A549 (cell line): ENCODE measurements at regions not wholly inside any gene's neighbourhood (a gene's known extent, or its start where the extent isn't known, plus 50 kb on each side); places are given as distances from the start of the nearest gene placed in this dataset.

Experiments
- BHLHE40 ChIP-seq: IDR thresholded peaks from 2 replicates; pipeline ENCODE4 v1.6.1; 2012; ENCODE audit warnings: low read depth, low read length, inconsistent platforms
- CHD4 ChIP-seq: fragments of 200-600 bp; sonication (generic); IDR thresholded peaks from 2 replicates; pipeline ENCODE4 v1.6.1; 2016; ENCODE audit warnings: antibody characterized with exemption, mild to moderate bottlenecking, borderline replicate concordance
- CTCF ChIP-seq: fragments of >200 bp; sonication (Bioruptor Twin); formaldehyde crosslinking; IDR thresholded peaks from 3 replicates; pipeline ENCODE4 v1.5.1; 2016
- EP300 ChIP-seq, 2 experiments: fragments of >200 bp; sonication (Bioruptor Twin); formaldehyde crosslinking; IDR thresholded peaks; 2 replicates in 1 of 2; 3 replicates in 1 of 2; pipeline ENCODE4 v1.6.1; 2016 to 2017
- JUNB ChIP-seq: fragments of >200 bp; sonication (Bioruptor Twin); formaldehyde crosslinking; IDR thresholded peaks from 2 replicates; pipeline ENCODE4 v1.6.1; 2016
- KDM1A ChIP-seq: fragments of 200-600 bp; sonication (generic); IDR thresholded peaks from 2 replicates; pipeline ENCODE4 v1.6.1; 2016; ENCODE audit warnings: low read depth, mild to moderate bottlenecking
- NR3C1 ChIP-seq: fragments of >200 bp; sonication (Bioruptor Twin); formaldehyde crosslinking; IDR thresholded peaks from 3 replicates; pipeline ENCODE4 v1.6.1; 2017
- POLR2A ChIP-seq: IDR thresholded peaks from 2 replicates; pipeline ENCODE4 v1.6.1; 2012; ENCODE audit warnings: mild to moderate bottlenecking, low read length
- RCOR1 ChIP-seq: fragments of 150-350 bp; IDR thresholded peaks from 2 replicates; pipeline ENCODE4 v1.6.1; 2014; ENCODE audit warnings: antibody characterized with exemption, low read length, low read depth
- RFX5 ChIP-seq: fragments of 450-650 bp; IDR thresholded peaks from 2 replicates; pipeline ENCODE4 v1.7.1; 2014; ENCODE audit warnings: antibody characterized with exemption, mild to moderate bottlenecking, moderate library complexity
- SMC3 ChIP-seq: fragments of >200 bp; sonication (Bioruptor Twin); formaldehyde crosslinking; IDR thresholded peaks from 3 replicates; pipeline ENCODE4 v1.6.1; 2018; ENCODE audit warnings: inconsistent platforms
- USF2 ChIP-seq: fragments of 450-650 bp; IDR thresholded peaks from 2 replicates; pipeline ENCODE4 v1.6.1; 2014; ENCODE audit warnings: antibody characterized with exemption
- TF ChIP-seq, protein P1 (sequence below): IDR thresholded peaks from 2 replicates; pipeline ENCODE4 v1.6.1; 2012

DNA sequence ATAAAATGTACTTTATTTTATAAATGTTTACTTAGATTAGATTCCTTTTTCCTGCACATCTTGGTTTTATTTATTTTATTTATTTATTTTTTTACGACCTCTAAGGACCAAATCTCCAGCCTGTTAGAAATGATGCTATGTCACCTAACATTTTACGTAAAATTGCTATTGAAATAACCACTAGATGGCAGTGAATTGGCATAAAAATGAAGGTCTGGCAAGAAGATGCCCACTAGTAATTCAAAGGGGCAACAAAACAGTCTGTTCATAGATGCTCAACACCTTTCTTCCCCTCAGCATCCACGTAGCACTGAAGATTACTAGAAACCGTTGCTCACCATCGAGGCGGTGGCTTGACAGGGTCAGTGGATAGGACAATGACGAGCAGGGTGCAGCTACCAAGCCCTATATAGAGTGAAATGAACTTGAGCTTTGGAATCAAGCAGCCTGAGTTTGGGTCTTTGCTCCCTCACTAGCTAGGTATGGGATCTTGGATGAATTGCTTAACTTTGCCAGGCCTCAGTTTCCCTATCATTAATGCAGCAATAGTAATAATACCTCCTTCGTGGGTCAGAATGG is 128.7 kb upstream of the L3MBTL4 start:
- TF ChIP-seq CHD4 = no peak
- no peak for TF ChIP-seq POLR2A
- TF ChIP-seq CTCF = peak; percentile 48
- TF ChIP-seq KDM1A = no peak
- no peak for TF ChIP-seq NR3C1
- TF ChIP-seq, protein P1, sequence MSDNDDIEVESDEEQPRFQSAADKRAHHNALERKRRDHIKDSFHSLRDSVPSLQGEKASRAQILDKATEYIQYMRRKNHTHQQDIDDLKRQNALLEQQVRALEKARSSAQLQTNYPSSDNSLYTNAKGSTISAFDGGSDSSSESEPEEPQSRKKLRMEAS = no peak
- TF ChIP-seq RFX5 = no peak
- TF ChIP-seq USF2 = no peak
- TF ChIP-seq JUNB = no peak
- peak; percentile 59 for TF ChIP-seq SMC3
- no peak for TF ChIP-seq RCOR1
- TF ChIP-seq BHLHE40 = no peak
- no peak for TF ChIP-seq EP300 (IDR thresholded peaks at IDR 0.05)
